NB4 (cell line): ENCODE measurements at regions not wholly inside any gene's neighbourhood (a gene's known extent, or its start where the extent isn't known, plus 50 kb on each side); places are given as distances from the start of the nearest gene placed in this dataset.

Experiments used
- DNase-seq: peaks from one replicate; pipeline ENCODE4 v3.0.0; 2010; ENCODE audit warnings: low read depth
- H3K4me3 ChIP-seq: one replicate; pipeline ENCODE4 v1.5.1; 2011; ENCODE audit warnings: mild to moderate bottlenecking, low read depth, low read length, moderate library complexity
- MYC ChIP-seq: IDR thresholded peaks from 2 replicates; pipeline ENCODE4 v1.6.1; 2011; ENCODE audit warnings: low read depth, low read length
- POLR2A ChIP-seq: IDR thresholded peaks from 2 replicates; pipeline ENCODE4 v1.6.1; 2011; ENCODE audit warnings: mild to moderate bottlenecking; ENCODE audit not compliant: insufficient read length; ENCODE audit errors: extremely low read depth
- TF ChIP-seq, protein P1 (sequence below): IDR thresholded peaks from one replicate; pipeline ENCODE4 v1.5.1; 2012; ENCODE audit warnings: low read depth, low read length
- TF ChIP-seq, protein P2 (sequence below): IDR thresholded peaks from 2 replicates; pipeline ENCODE4 v1.6.1; 2011; ENCODE audit warnings: low read depth, low read length

DNA sequence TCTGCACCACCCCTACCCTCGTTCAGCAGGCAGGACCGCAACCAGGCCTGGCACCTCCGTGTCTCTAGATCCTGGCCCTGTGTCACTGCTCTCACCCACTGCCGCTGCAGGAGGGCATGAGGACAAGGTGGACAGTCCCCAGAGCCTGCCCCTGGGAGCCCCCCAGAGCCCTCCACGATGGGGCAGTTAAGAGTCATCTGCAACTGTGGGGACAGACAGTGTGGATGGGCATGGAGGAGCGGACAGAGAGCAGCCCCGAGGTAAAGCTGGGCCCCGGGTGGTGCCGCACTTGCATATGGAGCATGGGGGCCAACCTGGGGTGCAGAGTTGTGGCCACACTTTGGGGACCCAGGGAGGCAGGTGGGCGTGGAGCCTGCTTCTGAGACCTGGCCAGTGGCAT, 905.1 kb upstream of the USP15 start:
- no peak overlapping the region for H3K4me3 ChIP-seq
- TF ChIP-seq, protein P1, sequence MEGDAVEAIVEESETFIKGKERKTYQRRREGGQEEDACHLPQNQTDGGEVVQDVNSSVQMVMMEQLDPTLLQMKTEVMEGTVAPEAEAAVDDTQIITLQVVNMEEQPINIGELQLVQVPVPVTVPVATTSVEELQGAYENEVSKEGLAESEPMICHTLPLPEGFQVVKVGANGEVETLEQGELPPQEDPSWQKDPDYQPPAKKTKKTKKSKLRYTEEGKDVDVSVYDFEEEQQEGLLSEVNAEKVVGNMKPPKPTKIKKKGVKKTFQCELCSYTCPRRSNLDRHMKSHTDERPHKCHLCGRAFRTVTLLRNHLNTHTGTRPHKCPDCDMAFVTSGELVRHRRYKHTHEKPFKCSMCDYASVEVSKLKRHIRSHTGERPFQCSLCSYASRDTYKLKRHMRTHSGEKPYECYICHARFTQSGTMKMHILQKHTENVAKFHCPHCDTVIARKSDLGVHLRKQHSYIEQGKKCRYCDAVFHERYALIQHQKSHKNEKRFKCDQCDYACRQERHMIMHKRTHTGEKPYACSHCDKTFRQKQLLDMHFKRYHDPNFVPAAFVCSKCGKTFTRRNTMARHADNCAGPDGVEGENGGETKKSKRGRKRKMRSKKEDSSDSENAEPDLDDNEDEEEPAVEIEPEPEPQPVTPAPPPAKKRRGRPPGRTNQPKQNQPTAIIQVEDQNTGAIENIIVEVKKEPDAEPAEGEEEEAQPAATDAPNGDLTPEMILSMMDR = no peak
- TF ChIP-seq, protein P2, sequence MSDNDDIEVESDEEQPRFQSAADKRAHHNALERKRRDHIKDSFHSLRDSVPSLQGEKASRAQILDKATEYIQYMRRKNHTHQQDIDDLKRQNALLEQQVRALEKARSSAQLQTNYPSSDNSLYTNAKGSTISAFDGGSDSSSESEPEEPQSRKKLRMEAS = no peak
- TF ChIP-seq POLR2A (no peak), MYC (no peak)
- DNase-seq = no peak

DNA sequence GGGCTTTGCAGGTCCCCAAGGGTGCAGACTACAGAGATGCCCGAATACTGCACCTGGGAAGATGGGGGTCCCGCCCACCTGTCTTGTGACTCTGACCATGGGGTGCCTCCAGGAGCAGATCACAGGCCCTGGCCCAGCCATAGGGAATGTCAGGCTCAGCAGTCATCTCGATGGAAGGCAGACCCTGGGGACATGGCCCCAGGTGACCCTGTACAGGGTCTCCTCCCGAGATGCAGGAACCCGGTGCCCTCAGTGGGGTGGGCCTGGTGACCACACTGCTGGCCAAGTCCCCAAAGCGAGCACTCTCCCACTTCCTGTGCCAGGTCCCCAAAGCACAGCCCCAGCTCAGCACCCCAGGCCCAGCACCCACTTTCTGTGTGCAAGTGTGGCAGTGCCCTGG, 903.7 kb upstream of the USP15 start:
- TF ChIP-seq POLR2A (no peak), MYC (no peak)
- TF ChIP-seq, protein P2 = no peak
- TF ChIP-seq, protein P1 = no peak
- no peak for DNase-seq
- H3K4me3 ChIP-seq = no peak overlapping the region

DNA sequence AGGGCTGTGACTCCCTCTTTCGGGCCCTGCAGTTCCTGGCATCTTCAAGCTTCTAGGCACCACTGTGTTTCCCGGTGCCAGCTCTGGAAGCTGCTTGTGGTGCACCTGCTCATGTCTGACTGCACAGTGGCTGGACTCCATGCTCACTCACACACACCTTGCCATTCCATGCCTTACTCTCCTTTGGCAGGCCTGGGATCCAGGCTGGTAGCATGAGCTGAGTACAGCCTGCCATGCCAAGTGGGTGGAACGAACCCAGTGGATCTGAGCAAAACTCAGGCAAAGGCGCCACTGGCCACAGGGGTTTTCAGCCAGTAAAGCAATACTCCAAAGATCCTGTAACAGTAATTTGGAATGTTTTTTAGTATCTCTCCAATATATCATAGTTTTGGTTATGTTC, 902.7 kb upstream of the USP15 start:
- TF ChIP-seq, protein P1 = no peak
- TF ChIP-seq MYC = no peak
- TF ChIP-seq, protein P2 = no peak
- no peak for TF ChIP-seq POLR2A
- no peak for DNase-seq

DNA sequence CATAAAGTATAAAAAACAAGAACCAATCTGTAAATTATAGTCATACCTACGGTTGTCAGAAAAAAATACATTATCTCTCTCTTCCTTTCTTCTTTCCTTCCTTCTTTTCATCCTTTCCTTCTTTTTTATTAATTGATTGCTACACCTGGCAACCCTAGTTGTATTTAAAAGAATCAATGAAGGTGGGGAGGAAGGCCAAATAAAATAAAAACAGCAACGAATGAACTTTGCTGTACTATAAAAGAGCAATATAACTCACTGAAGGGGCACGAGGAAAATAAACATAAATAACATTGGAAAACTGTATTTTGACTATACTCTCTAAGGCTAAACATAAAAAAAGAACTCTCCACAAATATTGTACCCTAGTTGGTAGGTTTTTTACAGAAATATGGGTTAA, 898.2 kb upstream of the USP15 start:
- H3K4me3 ChIP-seq = no peak overlapping the region
- DNase-seq = no peak
- TF ChIP-seq, protein P2 = no peak
- TF ChIP-seq MYC = no peak
- TF ChIP-seq POLR2A = no peak
- TF ChIP-seq, protein P1 = no peak

More for the DNA sequence above, 902.7 kb upstream of the USP15 start:
- H3K4me3 ChIP-seq = no peak overlapping the region

DNA sequence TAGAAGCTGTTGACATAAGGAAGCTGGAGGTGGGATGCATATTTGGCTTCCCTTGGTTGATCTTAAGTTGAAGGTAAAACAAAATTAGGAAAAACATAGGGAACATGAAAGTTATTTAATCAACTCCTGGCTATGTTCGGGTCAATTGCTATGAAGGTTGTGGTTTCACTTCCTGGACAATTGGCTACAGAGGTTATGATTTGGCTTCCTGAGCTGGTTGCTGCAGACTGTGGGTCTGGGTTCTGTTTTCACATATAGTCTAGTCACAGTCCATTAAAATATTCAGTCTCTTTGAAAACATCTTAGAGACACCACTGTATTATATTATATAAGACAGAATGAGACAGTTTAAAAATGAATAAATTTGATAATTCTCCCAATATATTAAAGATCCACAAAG, 895.2 kb upstream of the USP15 start:
- DNase-seq = no peak
- TF ChIP-seq MYC = no peak
- TF ChIP-seq, protein P2 = no peak
- H3K4me3 ChIP-seq = no peak overlapping the region

DNA sequence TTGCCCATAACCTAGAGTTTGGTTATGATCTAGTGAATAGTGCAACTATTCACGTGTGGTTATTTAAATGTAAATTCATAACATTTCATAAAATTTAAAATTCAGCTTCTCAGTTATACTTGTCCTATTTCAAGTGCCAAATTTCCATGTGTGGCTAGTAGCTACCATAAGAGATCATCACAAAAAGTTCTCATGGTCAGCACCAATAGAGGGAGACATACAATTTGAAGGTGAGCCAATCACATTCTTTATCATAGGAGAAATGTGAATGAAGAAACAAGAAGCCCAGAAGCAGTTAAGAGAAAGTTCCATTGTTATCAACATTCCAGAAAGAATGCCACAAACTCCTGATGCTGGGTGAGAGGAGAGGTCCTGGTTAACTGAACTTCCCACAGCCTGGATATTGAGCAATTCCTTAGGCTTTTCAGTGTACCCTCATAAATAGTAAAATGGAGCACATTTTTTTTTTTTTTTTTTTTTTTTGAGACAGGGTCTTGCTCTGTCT, 892.9 kb upstream of the USP15 start:
- H3K4me3 ChIP-seq = no peak overlapping the region
- no peak for TF ChIP-seq MYC
- TF ChIP-seq, protein P2 = no peak
- TF ChIP-seq POLR2A = no peak
- TF ChIP-seq, protein P1 = no peak
- no peak for DNase-seq
